SK-N-SH (cell line): ENCODE measurements at regions not wholly inside any gene's neighbourhood (a gene's known extent, or its start where the extent isn't known, plus 50 kb on each side); places are given as distances from the start of the nearest gene placed in this dataset.

Source experiments
- CTCF ChIA-PET: fragments of 300-600, 350-600 bp; formaldehyde crosslinking; extraction: SDS; loops from one replicate; lab custom pipeline; 2021; lab: Yijun Ruan, JAX
- POLR2A ChIA-PET: fragments of 350-600 bp; sonication (Branson Sonifier 250); formaldehyde crosslinking; extraction: SDS; loops from one replicate; lab custom pipeline; 2020; ENCODE audit warnings: antibody characterized with exemption, inconsistent platforms; lab: Yijun Ruan, JAX
- DNase-seq: peaks from one replicate; pipeline ENCODE4 v3.0.0; 2012
- H2AFZ ChIP-seq: fragments of 200-600 bp; sonication (generic); 2 replicates; pipeline ENCODE4 v1.8.1; 2016; ENCODE audit warnings: antibody characterized with exemption, mild to moderate bottlenecking, low read depth
- H3F3A ChIP-seq: fragments of 200-600 bp; sonication (generic); replicated peaks from 2 replicates; pipeline ENCODE3; 2016; ENCODE audit warnings: antibody characterized with exemption, mild to moderate bottlenecking; ENCODE audit not compliant: insufficient read depth
- H3K27ac ChIP-seq, 2 experiments: fragments of 200-500 bp in 1 of 2; fragments of 200-600 bp in 1 of 2; sonication (Bioruptor generic) in 1 of 2; sonication (generic), shearing (Covaris generic) in 1 of 2; 2 replicates each; pipeline versions ENCODE4 v1.5.1 to v1.6.1; 2014 to 2016; ENCODE audit warnings: low read depth in 2 of 2, inconsistent platforms in 1 of 2, low read length in 1 of 2, mild to moderate bottlenecking in 1 of 2, mixed read lengths in 1 of 2
- H3K27me3 ChIP-seq: fragments of 200-600 bp; sonication (generic), shearing (Covaris generic); 2 replicates; pipeline ENCODE4 v1.6.1; 2016; ENCODE audit warnings: mixed run types; ENCODE audit not compliant: insufficient read depth
- H3K36me3 ChIP-seq, 2 experiments: fragments of 200-500 bp in 1 of 2; fragments of 200-600 bp in 1 of 2; sonication (Bioruptor generic) in 1 of 2; sonication (generic) in 1 of 2; replicated peaks in 1 of 2; 2 replicates each; pipeline versions ENCODE3 to v1.5.1; 2014 to 2016; ENCODE audit warnings: low read length in 1 of 2, mild to moderate bottlenecking in 1 of 2; ENCODE audit not compliant: insufficient read depth in 2 of 2, control insufficient read depth in 1 of 2
- H3K4me1 ChIP-seq, 2 experiments: fragments of 200-500 bp in 1 of 2; fragments of 200-600 bp in 1 of 2; sonication (Bioruptor generic) in 1 of 2; sonication (generic), shearing (Covaris generic) in 1 of 2; 2 replicates each; pipeline versions ENCODE4 v1.5.1 to v1.6.1; 2014 to 2016; ENCODE audit warnings: low read depth in 1 of 2, low read length in 1 of 2, mixed run types in 1 of 2; ENCODE audit not compliant: insufficient read depth in 2 of 2, control insufficient read depth in 1 of 2
- H3K4me2 ChIP-seq: fragments of 200-600 bp; sonication (generic), shearing (Covaris generic); 2 replicates; pipeline ENCODE4 v1.6.1; 2017; ENCODE audit warnings: mixed run types
- H3K4me3 ChIP-seq, 2 experiments: fragments of 200-500 bp in 1 of 2; fragments of 200-600 bp in 1 of 2; sonication (Bioruptor generic) in 1 of 2; sonication (generic), shearing (Covaris generic) in 1 of 2; 2 replicates each; pipeline versions ENCODE4 v1.5.1 to v1.8.1; 2014 to 2016; ENCODE audit warnings: low read depth in 2 of 2, inconsistent platforms in 1 of 2, low read length in 1 of 2, mild to moderate bottlenecking in 1 of 2, mixed read lengths in 1 of 2, moderate library complexity in 1 of 2
- H3K79me2 ChIP-seq: fragments of 200-600 bp; sonication (generic); 2 replicates; pipeline ENCODE4 v1.8.1; 2017; ENCODE audit warnings: mild to moderate bottlenecking; ENCODE audit not compliant: insufficient read depth
- H3K9ac ChIP-seq: fragments of 200-600 bp; sonication (generic); 2 replicates; pipeline ENCODE4 v1.6.1; 2017; ENCODE audit warnings: mixed run types
- H3K9me2 ChIP-seq: fragments of 200-600 bp; sonication (generic); 2 replicates; pipeline ENCODE4 v1.6.1; 2017; ENCODE audit warnings: mixed run types
- H3K9me3 ChIP-seq: fragments of 200-600 bp; sonication (generic); 2 replicates; pipeline ENCODE4 v1.6.1; 2017; ENCODE audit warnings: mixed run types, mild to moderate bottlenecking, moderate library complexity
- H4K20me1 ChIP-seq: fragments of 200-600 bp; sonication (generic); 2 replicates; pipeline ENCODE4 v1.6.1; 2017; ENCODE audit warnings: mild to moderate bottlenecking, mixed run types; ENCODE audit not compliant: insufficient read depth
- CHD2 ChIP-seq: fragments of 150-350 bp; IDR thresholded peaks from 2 replicates; pipeline ENCODE4 v1.6.1; 2018; ENCODE audit warnings: low read length; ENCODE audit not compliant: partially characterized antibody
- CTCF ChIP-seq: fragments of 200-600 bp; sonication (generic); IDR thresholded peaks from 2 replicates; pipeline ENCODE4 v1.6.1; 2017; ENCODE audit warnings: antibody characterized with exemption, mild to moderate bottlenecking, moderate library complexity
- ELF1 ChIP-seq: IDR thresholded peaks from 2 replicates; pipeline ENCODE4 v1.4.0; 2012
- EP300 ChIP-seq, 2 experiments: IDR thresholded peaks; 2 replicates each; pipeline versions ENCODE4 v1.4.0 to v1.6.1; 2012; ENCODE audit warnings: borderline replicate concordance in 1 of 2, low read depth in 1 of 2, low read length in 1 of 2
- EZH2phosphoT487 ChIP-seq: fragments of 200-600 bp; sonication (generic); IDR thresholded peaks from 2 replicates; pipeline ENCODE4 v1.6.1; 2017; ENCODE audit warnings: low read depth, mixed run types, mild to moderate bottlenecking, antibody characterized with exemption, moderate library complexity, borderline replicate concordance
- FOSL2 ChIP-seq: IDR thresholded peaks from 2 replicates; pipeline ENCODE4 v1.4.0; 2012; ENCODE audit warnings: low read depth, mild to moderate bottlenecking, moderate library complexity, borderline replicate concordance
- FOXJ3 ChIP-seq: sonication (generic); formaldehyde crosslinking; IDR thresholded peaks from 2 replicates; pipeline ENCODE4 v1.5.1; 2020; ENCODE audit warnings: mild to moderate bottlenecking, missing genetic modification reagents
- GABPA ChIP-seq: IDR thresholded peaks from 2 replicates; pipeline ENCODE4 v1.4.0; 2012; ENCODE audit warnings: low read depth, mild to moderate bottlenecking
- GATA2 ChIP-seq: sonication (generic); formaldehyde crosslinking; IDR thresholded peaks from 2 replicates; pipeline ENCODE4 v1.5.0; 2020; ENCODE audit warnings: mild to moderate bottlenecking, missing genetic modification reagents
- JUND ChIP-seq: IDR thresholded peaks from 2 replicates; pipeline ENCODE4 v1.4.0; 2012
- NFIC ChIP-seq: IDR thresholded peaks from 2 replicates; pipeline ENCODE4 v1.4.0; 2012; ENCODE audit warnings: borderline replicate concordance
- NRF1 ChIP-seq: IDR thresholded peaks from 2 replicates; pipeline ENCODE4 v1.6.1; 2012; ENCODE audit warnings: low read depth, mild to moderate bottlenecking, low read length
- PBX3 ChIP-seq: IDR thresholded peaks from 2 replicates; pipeline ENCODE4; 2012
- POLR2AphosphoS5 ChIP-seq: IDR thresholded peaks from 2 replicates; pipeline ENCODE4 v1.6.1; 2012; ENCODE audit warnings: low read depth, low read length
- RFX5 ChIP-seq: IDR thresholded peaks from 2 replicates; pipeline ENCODE4 v1.6.1; 2012; ENCODE audit warnings: mild to moderate bottlenecking, improper control_type of control experiment, low read length
- SIN3A ChIP-seq: IDR thresholded peaks from 2 replicates; pipeline ENCODE4 v1.6.1; 2012; ENCODE audit warnings: low read depth, mild to moderate bottlenecking, low read length, moderate library complexity, borderline replicate concordance
- SMC3 ChIP-seq: IDR thresholded peaks from 2 replicates; pipeline ENCODE4 v1.6.1; 2012; ENCODE audit warnings: low read depth, low read length, improper control_type of control experiment
- TAF1 ChIP-seq: IDR thresholded peaks from 2 replicates; pipeline ENCODE4 v1.6.1; 2012; ENCODE audit warnings: low read depth, mild to moderate bottlenecking, low read length, moderate library complexity, borderline replicate concordance
- TCF12 ChIP-seq: IDR thresholded peaks from 2 replicates; pipeline ENCODE4 v1.4.0; 2012
- USF2 ChIP-seq: fragments of 150-350 bp; IDR thresholded peaks from 2 replicates; pipeline ENCODE4 v1.6.1; 2017; ENCODE audit warnings: antibody characterized with exemption, low read length, low read depth, borderline replicate concordance
- YY1 ChIP-seq: IDR thresholded peaks from 2 replicates; pipeline ENCODE4 v1.4.0; 2012; ENCODE audit warnings: low read depth, mild to moderate bottlenecking
- ZBTB33 ChIP-seq: IDR thresholded peaks from 2 replicates; pipeline ENCODE4 v1.4.0; 2012; ENCODE audit warnings: low read depth, borderline replicate concordance
- WGBS: methylation state at CpG from one replicate; pipeline ENCODE4 v1.1.6; 2017; ENCODE audit warnings: low lambda C conversion rate; 5-methylcytosine and 5-hydroxymethylcytosine counted together

GRCh38 chr17:27403480-27404005, 52.7 kb upstream of the KSR1 start:
- POLR2A ChIA-PET = no interaction called here
- WGBS = 64% methylated on average over 5 of the region's 7 CpGs
- peaks cover 7% of the 10 kb centered on the region; the same call in 1 of the 2 replicates for H3K27me3 ChIP-seq
- H3K9ac ChIP-seq = no peak overlapping the region
- no peaks in the 10 kb centered on the region for H3K36me3 ChIP-seq
- no peaks in the 10 kb centered on the region for H4K20me1 ChIP-seq
- H3K4me1 ChIP-seq = peaks cover 0 to 6% of the 10 kb centered on the region in 2 experiments; a peak in 1 of 4 replicates
- TF ChIP-seq GATA2 (CRISPR knock-in tag) (no peak), CHD2 (no peak), TCF12 (no peak), TAF1 (no peak), NFIC (no peak), POLR2AphosphoS5 (no peak), RFX5 (no peak), PBX3 (no peak), FOXJ3 (CRISPR knock-in tag) (no peak), ZBTB33 (no peak)
- no peak overlapping the region for H3K27ac ChIP-seq
- CTCF ChIA-PET = interaction anchor here (0.7 kb wide), 1 partner anchor 206 kb away, joined by 3 read pairs; no protein-coding TSS in a partner anchor
- DNase-seq = no peak
- H3K9me3 ChIP-seq = no peaks in the 10 kb centered on the region
- no peaks in the 10 kb centered on the region for H3K79me2 ChIP-seq
- H3K4me2 ChIP-seq = no peak overlapping the region
- no peak overlapping the region for H2AFZ ChIP-seq
- H3K9me2 ChIP-seq = no peaks in the 10 kb centered on the region
- no peaks in the 10 kb centered on the region for H3F3A ChIP-seq
- no peak overlapping the region for H3K4me3 ChIP-seq

GRCh38 chr17:27404676-27405075, 51.6 kb upstream of the KSR1 start:
- POLR2A ChIA-PET = no interaction called here
- no peak for TF ChIP-seq SMC3
- TF ChIP-seq GABPA = no peak
- TF ChIP-seq USF2 = no peak
- no peak for TF ChIP-seq TAF1
- no peak for TF ChIP-seq NRF1
- no peak for TF ChIP-seq YY1
- TF ChIP-seq PBX3 = no peak
- no peak for TF ChIP-seq SIN3A
- no peak for TF ChIP-seq RFX5
- no peak for TF ChIP-seq FOSL2
- TF ChIP-seq ELF1 = no peak
- no peak for TF ChIP-seq NFIC
- no peak for TF ChIP-seq EP300 (IDR thresholded peaks at IDR 0.05; ENCODE audit: borderline replicate concordance in 1 of 2, low read depth in 1 of 2, low read length in 1 of 2)
- TF ChIP-seq CTCF = no peak
- no peak for TF ChIP-seq JUND
- no peak for TF ChIP-seq EZH2phosphoT487

More at GRCh38 chr17:27404676-27405075, 51.6 kb upstream of the KSR1 start:
- H2AFZ ChIP-seq = no peak overlapping the region
- H3K36me3 ChIP-seq = no peaks in the 10 kb centered on the region
- H3K9me2 ChIP-seq = no peaks in the 10 kb centered on the region
- H3K4me2 ChIP-seq = no peak overlapping the region
- H3K9me3 ChIP-seq = no peaks in the 10 kb centered on the region
- H3K4me3 ChIP-seq = no peak overlapping the region
- no peak overlapping the region for H3K9ac ChIP-seq
- peaks cover 0 to 11% of the 10 kb centered on the region in 2 experiments; a peak in 1 of 4 replicates for H3K4me1 ChIP-seq
- no peak for DNase-seq
- peaks cover 7% of the 10 kb centered on the region; the same call in 1 of the 2 replicates for H3K27me3 ChIP-seq
- no peaks in the 10 kb centered on the region for H3K79me2 ChIP-seq
- CTCF ChIA-PET = interaction anchor here (0.8 to 2.5 kb wide), 4 partner anchors 16 to 200 kb away, joined by 3 to 11 read pairs (median 3); no protein-coding TSS in a partner anchor
- no peak overlapping the region for H3K27ac ChIP-seq
- no peaks in the 10 kb centered on the region for H3F3A ChIP-seq
- no peaks in the 10 kb centered on the region for H4K20me1 ChIP-seq
